PC-9 (cell line): ENCODE measurements at regions not wholly inside any gene's neighbourhood (a gene's known extent, or its start where the extent isn't known, plus 50 kb on each side); places are given as distances from the start of the nearest gene placed in this dataset.

Source experiments
- EZH2 ChIP-seq: fragments of 200-600 bp; sonication (generic); IDR thresholded peaks from 2 replicates; pipeline ENCODE4 v1.8.0; 2017; ENCODE audit warnings: antibody characterized with exemption, low read depth
- TF ChIP-seq, protein P1 (sequence below): fragments of 200-600 bp; sonication (generic); conservative IDR thresholded peaks from 2 replicates; pipeline ENCODE4 v1.6.1; 2017; ENCODE audit warnings: mixed run types, antibody characterized with exemption, mild to moderate bottlenecking, moderate library complexity

DNA sequence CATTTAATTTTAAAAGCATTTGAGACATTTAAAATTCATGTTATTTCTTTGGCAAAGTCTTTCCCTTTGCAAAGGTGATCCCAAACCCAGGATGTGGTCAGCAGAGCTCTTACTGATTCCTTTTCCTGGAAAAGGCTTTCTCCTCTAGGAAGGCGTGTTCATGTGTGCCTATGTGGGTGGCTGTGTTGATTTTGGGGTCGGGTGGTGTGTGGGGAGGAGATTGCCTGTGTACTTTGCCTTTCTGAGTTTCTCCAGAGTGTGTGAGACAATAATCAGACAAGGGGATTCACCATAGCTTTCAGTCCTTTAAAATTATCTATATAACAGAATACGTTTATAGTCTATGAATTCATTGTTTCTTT, 173.2 kb downstream of the SOCS6 start:
- TF ChIP-seq, protein P1, sequence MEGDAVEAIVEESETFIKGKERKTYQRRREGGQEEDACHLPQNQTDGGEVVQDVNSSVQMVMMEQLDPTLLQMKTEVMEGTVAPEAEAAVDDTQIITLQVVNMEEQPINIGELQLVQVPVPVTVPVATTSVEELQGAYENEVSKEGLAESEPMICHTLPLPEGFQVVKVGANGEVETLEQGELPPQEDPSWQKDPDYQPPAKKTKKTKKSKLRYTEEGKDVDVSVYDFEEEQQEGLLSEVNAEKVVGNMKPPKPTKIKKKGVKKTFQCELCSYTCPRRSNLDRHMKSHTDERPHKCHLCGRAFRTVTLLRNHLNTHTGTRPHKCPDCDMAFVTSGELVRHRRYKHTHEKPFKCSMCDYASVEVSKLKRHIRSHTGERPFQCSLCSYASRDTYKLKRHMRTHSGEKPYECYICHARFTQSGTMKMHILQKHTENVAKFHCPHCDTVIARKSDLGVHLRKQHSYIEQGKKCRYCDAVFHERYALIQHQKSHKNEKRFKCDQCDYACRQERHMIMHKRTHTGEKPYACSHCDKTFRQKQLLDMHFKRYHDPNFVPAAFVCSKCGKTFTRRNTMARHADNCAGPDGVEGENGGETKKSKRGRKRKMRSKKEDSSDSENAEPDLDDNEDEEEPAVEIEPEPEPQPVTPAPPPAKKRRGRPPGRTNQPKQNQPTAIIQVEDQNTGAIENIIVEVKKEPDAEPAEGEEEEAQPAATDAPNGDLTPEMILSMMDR = no peak
- no peak for TF ChIP-seq EZH2
